Panc1 (cell line): ENCODE measurements at regions not wholly inside any gene's neighbourhood (a gene's known extent, or its start where the extent isn't known, plus 50 kb on each side); places are given as distances from the start of the nearest gene placed in this dataset.
"Not testable (repeated sequence)": the region's sequence is repeated elsewhere in the genome, so short reads cannot be mapped to it uniquely, and the experiment has no call there.

Experiments used
- POLR2AphosphoS5 ChIP-seq: IDR thresholded peaks from 2 replicates; pipeline ENCODE4 v1.6.1; 2012; ENCODE audit warnings: mild to moderate bottlenecking, low read depth, low read length, moderate library complexity
- REST ChIP-seq, 2 experiments: IDR thresholded peaks; 2 replicates each; pipeline ENCODE4 v1.6.1; 2011 to 2012; ENCODE audit warnings: low read depth in 2 of 2, control low read depth in 1 of 2, low read length in 1 of 2, mild to moderate bottlenecking in 1 of 2, moderate library complexity in 1 of 2; ENCODE audit not compliant: insufficient read depth in 1 of 2
- SIN3A ChIP-seq: IDR thresholded peaks from 2 replicates; pipeline ENCODE4 v1.6.1; 2012; ENCODE audit warnings: low read depth, mild to moderate bottlenecking, low read length, moderate library complexity, borderline replicate concordance; ENCODE audit not compliant: insufficient read depth
- TCF7L2 ChIP-seq: IDR thresholded peaks from 2 replicates; pipeline ENCODE4 v1.6.1; 2011; ENCODE audit warnings: mild to moderate bottlenecking, low read depth, low read length, inconsistent platforms
- TF ChIP-seq, protein P1 (sequence below): fragments of 450-650 bp; IDR thresholded peaks from 2 replicates; pipeline ENCODE4 v1.5.1; 2017; ENCODE audit warnings: mild to moderate bottlenecking

DNA sequence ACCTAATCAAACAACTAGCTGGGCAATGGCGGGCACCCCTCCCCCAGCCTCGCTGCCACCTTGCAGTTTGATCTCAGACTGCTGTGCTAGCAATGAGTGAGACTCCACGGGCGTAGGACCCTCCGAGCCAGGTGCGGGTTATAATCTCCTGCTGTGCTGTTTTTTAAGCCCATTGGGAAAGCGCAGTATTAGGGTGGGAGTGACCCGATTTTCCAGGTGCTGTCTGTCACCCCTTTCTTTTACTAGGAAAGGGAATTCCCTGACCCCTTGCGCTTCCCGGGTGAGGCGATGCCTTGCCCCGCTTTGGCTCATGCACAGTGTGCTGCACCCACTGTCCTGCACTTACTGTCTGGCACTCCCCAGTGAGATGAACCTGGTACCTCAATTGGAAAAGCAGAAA lies 163.3 kb upstream of the GHR start:
- TF ChIP-seq SIN3A; TCF7L2; POLR2AphosphoS5; REST (IDR thresholded peaks at IDR 0.05; ENCODE audit: insufficient read depth in 1 of 2, low read depth in 2 of 2, low read length in 1 of 2): not testable (repeated sequence)
- TF ChIP-seq, protein P1, sequence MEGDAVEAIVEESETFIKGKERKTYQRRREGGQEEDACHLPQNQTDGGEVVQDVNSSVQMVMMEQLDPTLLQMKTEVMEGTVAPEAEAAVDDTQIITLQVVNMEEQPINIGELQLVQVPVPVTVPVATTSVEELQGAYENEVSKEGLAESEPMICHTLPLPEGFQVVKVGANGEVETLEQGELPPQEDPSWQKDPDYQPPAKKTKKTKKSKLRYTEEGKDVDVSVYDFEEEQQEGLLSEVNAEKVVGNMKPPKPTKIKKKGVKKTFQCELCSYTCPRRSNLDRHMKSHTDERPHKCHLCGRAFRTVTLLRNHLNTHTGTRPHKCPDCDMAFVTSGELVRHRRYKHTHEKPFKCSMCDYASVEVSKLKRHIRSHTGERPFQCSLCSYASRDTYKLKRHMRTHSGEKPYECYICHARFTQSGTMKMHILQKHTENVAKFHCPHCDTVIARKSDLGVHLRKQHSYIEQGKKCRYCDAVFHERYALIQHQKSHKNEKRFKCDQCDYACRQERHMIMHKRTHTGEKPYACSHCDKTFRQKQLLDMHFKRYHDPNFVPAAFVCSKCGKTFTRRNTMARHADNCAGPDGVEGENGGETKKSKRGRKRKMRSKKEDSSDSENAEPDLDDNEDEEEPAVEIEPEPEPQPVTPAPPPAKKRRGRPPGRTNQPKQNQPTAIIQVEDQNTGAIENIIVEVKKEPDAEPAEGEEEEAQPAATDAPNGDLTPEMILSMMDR, result not testable (repeated sequence)
